A549 (cell line): ENCODE measurements at regions not wholly inside any gene's neighbourhood (a gene's known extent, or its start where the extent isn't known, plus 50 kb on each side); places are given as distances from the start of the nearest gene placed in this dataset.

Source experiments
- ATAC-seq, 2 experiments: fragments of 200-7000 bp in 1 of 2; fragments of >200 bp in 1 of 2; cut with Nextera tagmentation in 1 of 2; cut with Tn5 transposase in 1 of 2; 3 replicates each; pipeline versions ENCODE4 v1.8.0 to v1.9.1; 2018 to 2020; ENCODE audit warnings: mild to moderate bottlenecking in 1 of 2, moderate library complexity in 1 of 2
- CTCF ChIA-PET: fragments of 300-600 bp; sonication (Branson Sonifier 250); formaldehyde crosslinking; extraction: SDS; loops from one replicate; lab custom pipeline; 2021; ENCODE audit warnings: antibody characterized with exemption, inconsistent platforms; lab: Yijun Ruan, JAX
- POLR2A ChIA-PET: fragments of 350-600 bp; formaldehyde crosslinking; extraction: SDS; loops from one replicate; lab custom pipeline; 2021; ENCODE audit warnings: antibody characterized with exemption, inconsistent platforms; lab: Yijun Ruan, JAX
- DNase-seq, 2 experiments: peaks; one replicate each; pipeline versions ENCODE4 v3.0.0 to v3.0.0-alpha.2; 2011 to 2016; ENCODE audit warnings: low read depth in 1 of 2, low spot score in 1 of 2
- FAIRE-seq: peaks from 2 replicates; lab custom pipeline; 2011; peaks lifted over from hg19 to GRCh38; lab: Jason Lieb, UNC
- H3K27ac ChIP-seq, 2 experiments: fragments of >200 bp; sonication (Bioruptor Twin); formaldehyde crosslinking; 3 replicates each; pipeline ENCODE4 v1.5.1; 2016 to 2017
- H3K4me1 ChIP-seq: fragments of >200 bp; sonication (Bioruptor Twin); formaldehyde crosslinking; 3 replicates; pipeline ENCODE4 v1.6.1; 2016
- H3K4me2 ChIP-seq: fragments of >200 bp; sonication (Bioruptor Twin); formaldehyde crosslinking; 3 replicates; pipeline ENCODE4 v1.6.1; 2016
- H3K4me3 ChIP-seq: fragments of >200 bp; sonication (Bioruptor Twin); formaldehyde crosslinking; 3 replicates; pipeline ENCODE4 v1.5.1; 2016
- H3K9me3 ChIP-seq: fragments of >200 bp; sonication (Bioruptor Twin); formaldehyde crosslinking; 3 replicates; pipeline ENCODE4 v1.6.1; 2016
- ATOH8 ChIP-seq: fragments of 250-450 bp; sonication (Bioruptor Pico); IDR thresholded peaks from 2 replicates; pipeline ENCODE4 v1.5.0; 2020; ENCODE audit warnings: low read depth, mild to moderate bottlenecking, moderate library complexity
- BHLHE40 ChIP-seq: IDR thresholded peaks from 2 replicates; pipeline ENCODE4 v1.6.1; 2012; ENCODE audit warnings: low read depth, low read length, inconsistent platforms
- FOSL2 ChIP-seq, 2 experiments: fragments of 450-650 bp in 1 of 2; fragments of >200 bp in 1 of 2; sonication (Bioruptor Twin) in 1 of 2; formaldehyde crosslinking; IDR thresholded peaks; 2 replicates each; pipeline versions ENCODE4 v1.5.0 to v1.6.1; 2016 to 2020; ENCODE audit warnings: mild to moderate bottlenecking in 1 of 2, moderate library complexity in 1 of 2
- FOXS1 ChIP-seq: fragments of 250-450 bp; sonication (Bioruptor Pico); IDR thresholded peaks from 2 replicates; pipeline ENCODE4 v1.5.0; 2020; ENCODE audit warnings: mild to moderate bottlenecking, moderate library complexity
- HOXA7 ChIP-seq: fragments of 250-450 bp; sonication (Bioruptor Pico); IDR thresholded peaks from 2 replicates; pipeline ENCODE4 v1.5.0; 2020; ENCODE audit warnings: mild to moderate bottlenecking, moderate library complexity
- JUN ChIP-seq, 2 experiments: fragments of >200 bp; sonication (Bioruptor Twin); formaldehyde crosslinking; IDR thresholded peaks; 2 replicates in 1 of 2; 3 replicates in 1 of 2; pipeline ENCODE4 v1.6.1; 2016 to 2017
- MAX ChIP-seq: IDR thresholded peaks from 2 replicates; pipeline ENCODE4 v1.6.1; 2012
- NFE2L2 ChIP-seq: fragments of 150-350 bp; conservative IDR thresholded peaks from 2 replicates; pipeline ENCODE4 v1.6.1; 2014; ENCODE audit warnings: low read length
- NR3C1 ChIP-seq: fragments of >200 bp; sonication (Bioruptor Twin); formaldehyde crosslinking; IDR thresholded peaks from 3 replicates; pipeline ENCODE4 v1.6.1; 2017
- POLR2AphosphoS2 ChIP-seq: conservative IDR thresholded peaks from 2 replicates; pipeline ENCODE4 v1.6.1; 2012; ENCODE audit warnings: low read length, improper control_type of control experiment, inconsistent platforms
- RFX5 ChIP-seq: fragments of 450-650 bp; IDR thresholded peaks from 2 replicates; pipeline ENCODE4 v1.7.1; 2014; ENCODE audit warnings: antibody characterized with exemption, mild to moderate bottlenecking, moderate library complexity
- SREBF2 ChIP-seq: fragments of 450-650 bp; IDR thresholded peaks from 2 replicates; pipeline ENCODE4 v1.6.1; 2014; ENCODE audit warnings: mild to moderate bottlenecking, moderate library complexity
- TP53 ChIP-seq: fragments of 250-450 bp; sonication (Bioruptor Pico); IDR thresholded peaks from 2 replicates; pipeline ENCODE4 v1.5.0; 2021; ENCODE audit warnings: mild to moderate bottlenecking, moderate library complexity
- ZNF302 ChIP-seq: fragments of 250-450 bp; sonication (Bioruptor Pico); IDR thresholded peaks from 2 replicates; pipeline ENCODE4 v1.9.0; 2021; ENCODE audit warnings: inconsistent platforms, mild to moderate bottlenecking, moderate library complexity
- WGBS: methylation state at CpG from one replicate; pipeline ENCODE4 v1.1.6; 2017; ENCODE audit errors: missing lambda C conversion rate; 5-methylcytosine and 5-hydroxymethylcytosine counted together
- TF ChIP-seq, protein P1 (sequence below): fragments of >200 bp; sonication (Bioruptor Twin); formaldehyde crosslinking; IDR thresholded peaks from 3 replicates; pipeline ENCODE4 v1.5.1; 2016
- TF ChIP-seq, protein P2 (sequence below): fragments of >200 bp; sonication (Bioruptor Twin); formaldehyde crosslinking; IDR thresholded peaks from 3 replicates; pipeline ENCODE4 v1.6.1; 2016
- TF ChIP-seq, protein P3 (sequence below): fragments of 200-600 bp; sonication (generic); IDR thresholded peaks from 2 replicates; pipeline ENCODE4 v1.6.1; 2016; ENCODE audit warnings: antibody characterized with exemption, mild to moderate bottlenecking, moderate library complexity

DNA sequence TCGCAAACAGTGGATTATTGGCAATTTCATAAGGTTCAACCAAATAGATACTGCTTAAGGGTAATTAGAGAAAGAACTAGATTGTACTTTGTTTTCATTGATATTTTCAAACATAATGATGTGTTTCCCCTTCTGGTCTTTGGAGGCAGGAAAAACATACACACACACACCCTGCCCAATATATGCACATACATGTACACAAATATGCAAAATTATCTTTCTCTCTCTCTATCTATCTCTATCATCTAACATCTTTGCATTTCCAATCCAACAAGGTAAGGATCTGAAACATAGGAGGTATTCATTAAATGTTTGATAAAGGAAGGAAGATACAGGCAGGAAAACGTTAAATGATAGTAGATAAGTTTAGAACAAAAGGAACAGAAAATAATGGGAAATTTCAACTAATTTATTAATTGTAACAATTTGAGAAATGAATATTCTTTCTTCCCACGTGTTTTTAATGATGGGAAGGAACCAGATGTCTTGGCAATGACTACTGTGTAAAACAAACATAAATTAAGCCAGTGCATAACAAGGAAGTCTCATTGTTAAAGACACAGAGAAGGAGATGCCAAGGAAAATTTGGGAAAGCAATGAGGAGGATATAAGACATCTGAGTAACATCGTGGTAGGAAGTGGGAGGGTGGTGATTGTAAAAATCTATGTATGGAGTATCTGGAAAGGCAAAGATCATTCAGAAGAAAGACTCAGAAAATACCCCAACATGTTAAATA, 532.1 kb downstream of the GBA3 start:
- H3K4me3 ChIP-seq: no peak overlapping the region
- H3K4me2 ChIP-seq: no peak overlapping the region
- ATAC-seq (no peak), FAIRE-seq (no peak), DNase-seq (no peak)
- CTCF ChIA-PET: no interaction called here
- TF ChIP-seq FOSL2 (IDR thresholded peaks at IDR 0.05) (no peak), FOSL2 (CRISPR knock-in tag; IDR thresholded peaks at IDR 0.05) (no peak), NR3C1 (no peak)
- H3K9me3 ChIP-seq: no peaks in the 10 kb centered on the region
- no peak overlapping the region for H3K27ac ChIP-seq
- POLR2A ChIA-PET: no interaction called here
- no peaks in the 10 kb centered on the region for H3K4me1 ChIP-seq
- 28% methylated on average over 4 of the region's 4 CpGs for WGBS

- no peak for FAIRE-seq
Observed at GRCh38 chr4:23220911-23221310, 528.2 kb downstream of the GBA3 start.

GRCh38 chr4:23219779-23220408, 527.2 kb downstream of the GBA3 start:
- Histone ChIP-seq H3K4me1 (no peaks in the 10 kb centered on the region), H3K27ac (no peak overlapping the region), H3K9me3 (no peaks in the 10 kb centered on the region), H3K4me2 (no peak overlapping the region), H3K4me3 (no peak overlapping the region)
- POLR2A ChIA-PET: no interaction called here
- WGBS: 33% methylated on average over 3 of the region's 3 CpGs
- CTCF ChIA-PET: no interaction called here
- TF ChIP-seq JUN (IDR thresholded peaks at IDR 0.05): no peak
- TF ChIP-seq, protein P1, sequence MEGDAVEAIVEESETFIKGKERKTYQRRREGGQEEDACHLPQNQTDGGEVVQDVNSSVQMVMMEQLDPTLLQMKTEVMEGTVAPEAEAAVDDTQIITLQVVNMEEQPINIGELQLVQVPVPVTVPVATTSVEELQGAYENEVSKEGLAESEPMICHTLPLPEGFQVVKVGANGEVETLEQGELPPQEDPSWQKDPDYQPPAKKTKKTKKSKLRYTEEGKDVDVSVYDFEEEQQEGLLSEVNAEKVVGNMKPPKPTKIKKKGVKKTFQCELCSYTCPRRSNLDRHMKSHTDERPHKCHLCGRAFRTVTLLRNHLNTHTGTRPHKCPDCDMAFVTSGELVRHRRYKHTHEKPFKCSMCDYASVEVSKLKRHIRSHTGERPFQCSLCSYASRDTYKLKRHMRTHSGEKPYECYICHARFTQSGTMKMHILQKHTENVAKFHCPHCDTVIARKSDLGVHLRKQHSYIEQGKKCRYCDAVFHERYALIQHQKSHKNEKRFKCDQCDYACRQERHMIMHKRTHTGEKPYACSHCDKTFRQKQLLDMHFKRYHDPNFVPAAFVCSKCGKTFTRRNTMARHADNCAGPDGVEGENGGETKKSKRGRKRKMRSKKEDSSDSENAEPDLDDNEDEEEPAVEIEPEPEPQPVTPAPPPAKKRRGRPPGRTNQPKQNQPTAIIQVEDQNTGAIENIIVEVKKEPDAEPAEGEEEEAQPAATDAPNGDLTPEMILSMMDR: no peak
- no peak for TF ChIP-seq ZNF302 (CRISPR knock-in tag)
- no peak for TF ChIP-seq NFE2L2
- TF ChIP-seq, protein P2, sequence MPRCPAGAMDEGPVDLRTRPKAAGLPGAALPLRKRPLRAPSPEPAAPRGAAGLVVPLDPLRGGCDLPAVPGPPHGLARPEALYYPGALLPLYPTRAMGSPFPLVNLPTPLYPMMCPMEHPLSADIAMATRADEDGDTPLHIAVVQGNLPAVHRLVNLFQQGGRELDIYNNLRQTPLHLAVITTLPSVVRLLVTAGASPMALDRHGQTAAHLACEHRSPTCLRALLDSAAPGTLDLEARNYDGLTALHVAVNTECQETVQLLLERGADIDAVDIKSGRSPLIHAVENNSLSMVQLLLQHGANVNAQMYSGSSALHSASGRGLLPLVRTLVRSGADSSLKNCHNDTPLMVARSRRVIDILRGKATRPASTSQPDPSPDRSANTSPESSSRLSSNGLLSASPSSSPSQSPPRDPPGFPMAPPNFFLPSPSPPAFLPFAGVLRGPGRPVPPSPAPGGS: no peak
- no peak for TF ChIP-seq FOXS1
- TF ChIP-seq TP53 (CRISPR knock-in tag): no peak
- no peak for TF ChIP-seq ATOH8 (CRISPR knock-in tag)
- TF ChIP-seq HOXA7: no peak
- TF ChIP-seq RFX5: no peak
- TF ChIP-seq MAX: no peak
- TF ChIP-seq SREBF2: no peak
- TF ChIP-seq BHLHE40: no peak
- ATAC-seq (no peak), DNase-seq (no peak), FAIRE-seq (no peak)

More at GRCh38 chr4:23220911-23221310, 528.2 kb downstream of the GBA3 start:
- POLR2A ChIA-PET: no interaction called here
- ATAC-seq (no peak), DNase-seq (no peak)
- Histone ChIP-seq H3K4me1 (no peaks in the 10 kb centered on the region), H3K4me2 (no peak overlapping the region), H3K4me3 (no peak overlapping the region), H3K27ac (no peak overlapping the region), H3K9me3 (no peaks in the 10 kb centered on the region)
- WGBS: 28% methylated on average over 2 of the region's 2 CpGs
- CTCF ChIA-PET: no interaction called here
- TF ChIP-seq, protein P3, sequence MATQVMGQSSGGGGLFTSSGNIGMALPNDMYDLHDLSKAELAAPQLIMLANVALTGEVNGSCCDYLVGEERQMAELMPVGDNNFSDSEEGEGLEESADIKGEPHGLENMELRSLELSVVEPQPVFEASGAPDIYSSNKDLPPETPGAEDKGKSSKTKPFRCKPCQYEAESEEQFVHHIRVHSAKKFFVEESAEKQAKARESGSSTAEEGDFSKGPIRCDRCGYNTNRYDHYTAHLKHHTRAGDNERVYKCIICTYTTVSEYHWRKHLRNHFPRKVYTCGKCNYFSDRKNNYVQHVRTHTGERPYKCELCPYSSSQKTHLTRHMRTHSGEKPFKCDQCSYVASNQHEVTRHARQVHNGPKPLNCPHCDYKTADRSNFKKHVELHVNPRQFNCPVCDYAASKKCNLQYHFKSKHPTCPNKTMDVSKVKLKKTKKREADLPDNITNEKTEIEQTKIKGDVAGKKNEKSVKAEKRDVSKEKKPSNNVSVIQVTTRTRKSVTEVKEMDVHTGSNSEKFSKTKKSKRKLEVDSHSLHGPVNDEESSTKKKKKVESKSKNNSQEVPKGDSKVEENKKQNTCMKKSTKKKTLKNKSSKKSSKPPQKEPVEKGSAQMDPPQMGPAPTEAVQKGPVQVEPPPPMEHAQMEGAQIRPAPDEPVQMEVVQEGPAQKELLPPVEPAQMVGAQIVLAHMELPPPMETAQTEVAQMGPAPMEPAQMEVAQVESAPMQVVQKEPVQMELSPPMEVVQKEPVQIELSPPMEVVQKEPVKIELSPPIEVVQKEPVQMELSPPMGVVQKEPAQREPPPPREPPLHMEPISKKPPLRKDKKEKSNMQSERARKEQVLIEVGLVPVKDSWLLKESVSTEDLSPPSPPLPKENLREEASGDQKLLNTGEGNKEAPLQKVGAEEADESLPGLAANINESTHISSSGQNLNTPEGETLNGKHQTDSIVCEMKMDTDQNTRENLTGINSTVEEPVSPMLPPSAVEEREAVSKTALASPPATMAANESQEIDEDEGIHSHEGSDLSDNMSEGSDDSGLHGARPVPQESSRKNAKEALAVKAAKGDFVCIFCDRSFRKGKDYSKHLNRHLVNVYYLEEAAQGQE: no peak
- no peak for TF ChIP-seq POLR2AphosphoS2
- TF ChIP-seq NFE2L2: no peak
- TF ChIP-seq, all 56 proteins: peak for 0
